Nucleus accumbens (tissue), 56 donors: ENCODE measurements at regions not wholly inside any gene's neighbourhood (a gene's known extent, or its start where the extent isn't known, plus 50 kb on each side); places are given as distances from the start of the nearest gene placed in this dataset.

Source experiments
- DNase-seq, 56 donors: peaks; one replicate each; lab custom pipeline; 2025; lab: John Stamatoyannopoulos, UW

DNA sequence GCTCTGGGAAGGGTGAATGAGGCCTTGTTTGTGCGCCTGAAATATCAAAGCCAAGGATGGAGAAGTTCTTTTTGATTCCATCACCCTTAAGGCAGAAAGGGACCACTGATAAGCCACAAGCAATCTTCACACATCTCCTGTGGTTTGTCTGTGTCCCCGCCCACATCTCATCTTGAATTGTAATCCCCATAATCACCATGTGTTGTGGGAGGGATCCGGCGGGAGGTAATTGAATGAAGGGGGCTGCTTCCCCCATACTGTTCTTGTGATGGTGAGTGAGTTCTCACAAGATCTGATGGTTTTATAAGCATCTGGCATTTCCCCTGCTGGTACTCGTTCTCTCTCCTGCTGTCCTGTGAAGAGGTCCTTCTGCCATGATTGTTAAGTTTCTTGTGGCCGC, 329.6 kb upstream of the RGMA start:
- DNase-seq = no peak

DNA sequence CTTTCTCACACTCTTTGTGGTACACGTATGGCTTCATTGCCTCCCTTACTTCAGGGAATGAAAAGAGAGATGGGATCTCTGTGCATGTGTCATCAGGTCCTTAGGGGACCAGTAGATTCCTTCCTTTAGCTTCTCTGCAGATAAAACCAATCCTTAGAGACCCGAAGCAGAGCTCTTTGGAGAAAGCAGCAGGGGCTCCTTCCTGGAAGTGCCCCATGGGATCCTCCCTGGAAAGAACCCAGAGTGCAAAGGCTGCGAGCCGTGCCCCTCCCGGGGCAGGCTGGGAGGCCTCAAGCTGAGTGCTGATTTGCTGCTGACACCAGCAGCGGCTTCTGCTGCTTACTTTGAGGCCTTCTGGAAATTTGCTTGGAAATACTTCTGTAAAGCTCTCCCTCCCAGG, 328.6 kb upstream of the RGMA start:
- no peak for DNase-seq

DNA sequence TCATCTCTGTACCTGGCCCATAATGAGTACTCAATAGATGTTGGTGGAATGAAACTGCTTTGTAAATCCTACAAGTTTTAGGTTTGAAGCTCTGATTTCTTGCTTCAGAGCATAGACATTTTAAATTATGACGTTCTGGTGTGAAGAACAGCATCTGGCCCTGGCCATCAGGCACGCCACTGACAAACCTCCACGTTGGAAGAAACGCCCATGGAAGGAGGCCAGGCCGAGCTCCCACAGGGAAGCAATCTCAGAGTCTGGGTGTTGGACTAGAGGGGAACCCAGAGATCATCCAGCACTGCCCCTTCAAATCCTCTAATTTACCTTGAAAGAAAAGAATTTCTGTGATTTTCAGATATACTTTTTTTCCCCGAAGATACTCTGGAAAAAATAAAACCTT, 328.1 kb upstream of the RGMA start:
- no peak for DNase-seq

DNA sequence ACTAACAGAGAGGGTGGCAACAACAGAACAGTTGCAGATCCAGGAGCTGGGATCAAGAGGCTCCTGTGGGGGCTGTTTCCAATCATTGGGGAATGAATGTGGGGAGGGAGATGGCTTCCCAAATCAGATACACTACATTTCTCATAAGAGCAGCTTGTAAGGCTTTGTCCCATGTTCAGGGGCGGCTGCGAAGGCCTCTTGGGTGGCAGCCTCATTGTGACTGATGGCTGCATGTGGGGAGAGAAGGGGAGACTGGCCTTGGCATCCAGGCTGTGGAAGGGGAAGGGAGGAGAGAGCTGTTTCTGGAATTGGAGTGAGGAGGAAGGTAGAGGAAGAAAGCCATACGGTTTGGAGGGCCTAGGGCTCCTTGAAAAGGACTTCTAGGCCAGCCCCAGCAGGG, 326.6 kb upstream of the RGMA start:
- DNase-seq = no peak

DNA sequence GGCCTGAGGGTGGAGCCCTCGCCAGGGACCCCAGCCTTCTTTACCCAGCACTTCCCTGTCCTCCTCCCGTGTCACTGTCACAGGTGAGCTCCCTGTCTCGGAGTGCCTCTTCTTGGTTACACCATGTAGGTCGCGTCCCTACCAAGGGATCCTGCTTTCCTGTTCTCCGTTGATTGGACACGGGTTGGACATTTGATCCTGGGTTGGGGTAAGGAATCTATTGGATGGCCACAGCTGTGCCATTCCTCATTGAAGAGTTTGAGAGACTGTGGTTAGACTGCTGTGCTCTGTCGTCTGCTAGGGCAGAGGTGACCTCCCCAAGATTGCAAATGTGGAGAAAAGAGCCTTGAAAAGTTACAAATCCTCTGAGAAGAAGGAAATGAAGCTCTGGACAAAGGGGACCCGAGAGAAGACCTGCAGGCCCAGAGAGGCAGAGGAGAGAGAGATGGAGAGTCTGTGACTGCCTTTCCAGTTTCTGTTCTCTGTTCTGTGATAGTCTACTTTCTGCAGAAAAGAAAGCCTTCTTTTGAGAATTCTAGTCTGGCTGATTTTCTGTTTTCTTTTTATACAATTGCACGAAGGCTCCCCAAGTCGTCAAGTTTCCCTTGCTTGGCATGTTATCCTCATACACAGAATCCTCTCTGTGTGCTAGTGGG, 325.7 kb upstream of the RGMA start:
- DNase-seq = no peak

DNA sequence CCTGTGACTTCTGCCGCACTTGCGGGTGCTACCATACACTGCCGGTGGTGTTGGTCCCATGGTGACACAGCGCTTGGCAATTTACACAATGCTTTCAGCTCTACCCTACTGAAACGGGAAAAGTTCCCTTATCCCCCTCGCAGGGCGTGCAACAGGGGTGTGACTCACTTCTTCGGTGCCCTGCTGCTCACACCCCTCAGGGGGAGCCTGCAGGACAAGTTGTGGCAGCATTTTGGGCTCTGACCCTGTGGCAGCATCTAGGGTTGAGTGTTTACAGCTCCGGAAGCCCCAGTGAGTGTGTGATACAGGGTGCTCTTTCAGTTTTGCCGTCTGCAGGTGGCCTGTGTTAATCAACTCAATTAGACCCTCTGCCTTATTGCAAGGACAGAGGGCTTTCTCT, 324.7 kb upstream of the RGMA start:
- DNase-seq = no peak

DNA sequence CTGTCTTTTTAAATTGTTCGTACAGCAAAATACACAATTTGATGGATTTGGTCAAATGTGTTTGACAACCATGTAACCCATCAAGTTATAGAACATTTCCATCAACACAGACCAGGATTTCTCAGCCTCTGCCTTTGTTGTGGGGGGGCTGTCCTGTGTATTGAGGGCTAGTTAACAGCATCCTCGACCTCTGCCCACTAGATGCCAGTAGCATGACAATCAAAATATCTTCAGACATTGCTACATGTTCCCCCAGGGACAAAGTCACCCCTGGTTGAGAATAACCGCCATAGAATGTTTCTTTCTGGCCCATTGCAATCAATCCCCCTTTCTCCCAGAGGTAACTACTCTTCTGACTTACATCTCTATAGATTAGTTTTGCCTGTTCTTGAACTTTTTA, 310.1 kb upstream of the RGMA start:
- no peak for DNase-seq

DNA sequence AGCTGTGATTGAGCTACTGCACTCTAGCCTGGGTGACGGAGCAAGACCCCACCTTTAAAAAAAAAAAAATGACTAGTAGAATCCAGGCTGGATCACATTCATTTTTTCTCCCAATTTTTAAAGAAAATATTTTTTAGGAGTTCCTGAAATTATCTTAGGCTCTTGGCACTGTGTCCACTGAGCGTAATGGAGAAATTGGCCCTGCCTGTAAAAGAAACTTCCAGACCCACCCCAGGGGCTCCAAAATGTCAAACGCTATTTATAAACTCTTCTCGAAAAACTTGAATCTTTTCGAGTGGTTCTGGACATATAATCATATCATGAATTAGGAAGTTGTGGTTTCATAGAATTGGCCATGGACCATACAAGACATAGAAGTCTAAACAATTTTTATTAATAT, 300.2 kb upstream of the RGMA start:
- DNase-seq = no peak

DNA sequence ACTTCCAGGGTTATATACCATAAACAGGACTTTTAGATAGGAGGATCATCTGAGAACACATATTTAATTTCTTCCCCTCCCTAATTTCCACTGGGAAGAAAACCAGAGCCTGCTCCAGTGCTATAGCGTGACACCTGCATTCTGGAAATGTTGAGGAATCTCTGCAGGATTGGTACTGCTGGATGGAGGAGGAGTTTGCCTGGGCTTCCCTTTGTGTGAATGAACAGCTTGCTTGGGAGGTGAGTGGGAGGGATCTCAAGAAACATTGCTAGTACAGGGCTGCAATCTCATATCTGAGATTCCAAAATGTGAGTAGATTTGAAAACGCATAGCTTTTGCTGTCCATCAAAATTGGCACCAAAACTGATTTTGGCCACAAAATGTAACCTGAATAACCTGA, 295.9 kb upstream of the RGMA start:
- peak in 10 of 56 donors; percentile 1 to 35 (median 8) for DNase-seq

DNA sequence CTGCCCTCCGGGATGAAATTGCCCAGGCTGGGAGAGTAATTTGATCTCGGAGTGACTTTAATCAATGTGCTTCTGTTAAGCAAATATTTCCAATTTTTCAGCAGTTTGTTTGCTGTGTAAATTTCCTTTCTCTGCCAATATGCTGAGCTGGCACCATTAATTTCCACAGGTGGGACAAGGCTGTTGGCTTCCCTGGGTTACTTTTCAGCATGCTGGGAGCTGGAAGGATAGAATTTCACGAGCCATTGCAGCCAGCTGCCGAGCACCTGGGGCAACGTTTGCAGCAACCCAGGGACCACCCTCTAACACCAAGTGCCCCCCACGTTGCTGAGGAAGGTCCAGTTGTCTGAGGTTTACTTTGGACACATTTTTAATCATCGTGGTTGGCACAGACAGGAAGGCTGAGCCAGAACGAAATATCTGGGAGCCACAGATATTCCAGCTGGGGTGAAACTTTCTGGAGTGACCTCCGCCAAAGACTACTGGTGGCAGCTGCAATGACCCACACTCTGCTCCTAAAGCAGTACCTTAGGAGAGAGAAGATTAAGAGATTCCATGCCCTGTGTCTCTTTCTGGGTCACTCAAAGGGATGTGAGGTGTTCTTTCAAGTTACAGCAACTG, 293.3 kb upstream of the RGMA start:
- DNase-seq = no peak

DNA sequence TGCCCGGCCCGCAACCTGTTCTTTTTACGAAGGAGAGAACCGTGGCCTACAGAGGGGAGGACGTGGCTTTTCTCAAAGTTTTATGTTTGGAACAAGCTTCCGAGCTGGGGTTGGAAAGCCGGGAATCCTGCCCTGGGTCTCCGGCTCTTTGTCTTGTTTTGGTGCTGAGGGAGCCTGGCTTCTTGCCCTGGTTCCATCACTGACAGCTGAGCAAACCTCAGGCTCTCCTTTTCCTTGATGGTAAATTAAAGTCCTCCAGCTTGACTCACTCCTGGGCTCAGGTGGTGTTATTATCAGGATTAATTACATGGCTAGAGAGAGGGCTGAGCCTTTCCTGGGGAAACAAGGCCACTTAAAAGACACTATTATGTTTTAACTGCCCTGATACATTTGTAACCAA, 289.5 kb upstream of the RGMA start:
- DNase-seq = peak in 3 of 56 donors; percentile 4 to 12 (median 7)

DNA sequence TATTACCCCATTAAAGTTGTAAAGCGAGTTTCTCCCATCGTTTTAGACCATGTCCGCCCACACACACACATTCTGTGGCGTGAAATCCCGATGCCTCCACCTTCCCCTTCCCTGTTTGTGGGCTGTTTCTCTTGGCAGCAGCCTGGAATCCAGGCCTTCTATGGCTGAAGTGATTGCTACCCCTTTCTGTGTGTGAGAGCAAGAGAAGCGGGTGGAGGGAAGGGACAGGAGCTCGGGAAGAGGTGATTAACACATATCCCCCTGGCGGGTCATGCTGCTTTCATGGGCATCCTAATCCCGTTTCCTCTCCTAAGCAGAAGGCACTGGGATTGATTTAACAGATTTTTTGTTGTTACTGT, 283.8 kb upstream of the RGMA start:
- DNase-seq = no peak

DNA sequence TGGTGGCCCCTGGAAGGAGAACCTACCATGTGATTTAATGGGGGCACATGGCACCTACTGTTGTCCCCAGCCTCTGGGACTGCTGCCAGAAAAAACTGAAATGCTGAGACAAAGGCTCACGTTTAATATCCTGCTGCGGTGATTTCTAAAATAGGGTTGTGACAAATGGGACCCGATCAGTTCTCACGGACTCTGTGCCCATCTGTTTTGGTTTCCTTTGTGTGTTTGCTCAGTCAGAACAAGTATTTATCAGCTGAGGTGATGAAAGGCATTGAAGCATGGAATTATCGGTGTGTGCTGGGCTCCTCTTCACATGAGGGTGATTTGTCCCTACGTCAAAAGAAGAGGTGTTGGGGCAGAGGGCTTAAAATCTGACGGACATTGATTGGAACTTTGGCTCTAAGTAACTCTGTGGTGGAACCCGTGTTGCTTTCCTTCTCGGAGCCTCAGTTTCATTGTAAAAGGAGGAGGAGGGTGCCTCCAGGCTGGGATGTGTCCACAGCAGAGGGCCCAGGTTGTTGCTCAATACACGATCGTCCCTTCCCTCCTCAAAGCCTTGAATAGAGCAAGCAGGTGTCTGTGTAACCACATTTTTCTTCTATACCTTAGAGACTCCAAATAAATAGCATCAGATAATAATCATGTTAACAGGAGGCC, 283.3 kb upstream of the RGMA start:
- no peak for DNase-seq

DNA sequence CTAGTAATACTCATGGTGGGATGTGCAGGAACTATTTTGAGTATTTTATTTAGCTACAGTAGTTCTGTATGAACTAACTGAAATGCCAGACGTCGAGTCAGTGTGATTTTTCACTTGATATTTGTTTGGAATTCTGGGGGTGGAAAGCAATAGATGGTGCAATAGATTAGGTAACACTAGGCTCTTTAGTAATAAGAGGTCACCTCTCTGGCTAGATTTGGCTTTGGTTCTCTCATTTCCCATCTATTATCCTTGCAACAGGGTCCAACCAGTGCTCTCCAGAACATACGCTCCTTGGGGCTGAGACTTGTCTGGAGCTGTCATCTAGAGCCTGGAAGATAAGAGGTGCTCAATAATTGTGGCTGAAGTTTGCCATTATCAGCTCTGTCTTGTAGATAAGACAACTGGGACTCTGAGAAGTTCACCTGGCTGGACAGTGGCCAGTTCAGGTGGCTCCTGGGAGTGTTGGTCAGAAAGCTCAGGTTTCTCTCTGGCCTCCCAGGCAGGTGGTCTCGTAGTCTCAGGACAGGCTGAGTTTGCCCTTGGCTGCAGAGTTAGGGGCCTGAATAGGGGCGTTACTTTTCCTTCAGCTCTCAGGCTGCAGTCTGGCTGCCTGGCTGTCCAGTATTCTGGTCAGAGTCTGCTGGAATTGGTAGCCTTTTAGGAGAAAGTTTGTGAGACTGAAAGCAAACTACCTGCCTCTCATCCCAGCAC, 277.5 kb upstream of the RGMA start:
- no peak for DNase-seq

DNA sequence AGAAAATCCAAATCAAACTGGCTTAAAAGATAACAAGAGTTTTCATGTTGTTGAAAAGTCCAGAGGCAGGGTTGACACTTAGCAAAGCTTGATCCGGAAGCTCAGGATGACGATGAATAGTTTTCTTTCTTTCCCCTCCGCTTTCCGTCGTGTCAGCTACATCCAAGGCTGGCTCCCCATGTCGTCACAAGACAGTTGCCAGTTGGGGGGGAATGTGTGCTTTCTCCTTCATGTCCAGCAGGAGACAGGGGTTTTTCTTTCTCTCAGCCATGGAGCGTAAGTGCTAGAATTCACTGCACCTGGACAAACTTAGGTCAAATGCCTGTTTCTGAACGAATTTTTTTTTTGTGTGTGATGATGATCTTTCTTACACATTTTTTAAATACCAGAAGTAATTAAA, 273.8 kb upstream of the RGMA start:
- DNase-seq = no peak

DNA sequence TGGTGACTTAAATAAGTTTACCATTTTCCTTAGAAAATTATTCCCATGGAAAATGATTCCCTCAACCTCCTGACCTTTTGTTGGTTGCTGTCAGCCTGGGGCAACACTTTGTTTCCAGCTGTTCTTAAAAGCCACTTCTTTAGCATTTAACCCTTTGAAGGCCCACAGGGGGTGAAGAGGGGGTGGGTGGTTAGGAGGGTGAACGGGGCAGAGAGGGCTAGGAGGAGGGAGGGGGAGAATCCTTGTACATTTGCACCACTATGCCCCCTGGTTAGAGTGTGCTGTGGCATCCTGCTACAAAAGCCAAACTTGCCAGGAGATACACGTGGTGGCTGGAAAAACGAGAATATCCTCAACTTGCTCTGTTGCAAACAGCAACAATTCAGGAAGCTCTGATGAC, 273.2 kb upstream of the RGMA start:
- DNase-seq = no peak

DNA sequence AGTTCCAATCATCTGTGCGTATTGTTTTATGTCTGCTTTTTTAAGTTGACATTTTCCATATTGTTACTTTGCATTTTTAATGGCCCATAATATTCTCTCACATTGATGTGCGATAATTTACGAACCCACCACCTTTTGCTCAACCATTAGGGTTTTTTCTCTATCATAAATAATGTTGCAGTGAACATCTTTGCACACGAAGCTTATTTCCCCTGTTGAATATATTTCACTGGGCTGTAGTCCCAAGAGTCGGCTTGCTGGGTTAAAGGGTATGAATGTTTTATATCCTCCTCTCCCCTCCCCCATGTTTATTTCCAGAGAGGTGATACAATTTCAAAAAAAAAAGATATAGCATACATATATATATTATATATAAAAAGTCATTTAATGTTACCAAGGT, 272.7 kb upstream of the RGMA start:
- no peak for DNase-seq

DNA sequence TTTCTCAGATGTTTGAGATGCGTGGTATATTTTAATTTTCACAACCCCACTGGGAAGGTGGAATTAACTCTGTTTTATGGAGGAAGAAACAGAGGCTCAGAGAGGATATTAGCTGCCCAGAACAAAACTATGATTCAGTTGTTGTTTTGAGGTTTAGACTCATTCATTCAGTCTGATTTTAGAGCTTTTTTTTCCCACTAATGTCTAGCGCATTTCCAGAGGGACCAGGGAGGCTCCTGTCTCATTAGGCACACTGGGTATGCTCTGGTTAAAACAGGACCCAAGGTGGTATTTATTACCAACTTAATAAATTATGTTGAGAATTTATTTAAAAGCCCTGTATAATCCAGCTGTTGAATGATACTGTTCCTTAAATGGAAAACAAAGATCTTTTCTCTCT, 272.0 kb upstream of the RGMA start:
- no peak for DNase-seq

DNA sequence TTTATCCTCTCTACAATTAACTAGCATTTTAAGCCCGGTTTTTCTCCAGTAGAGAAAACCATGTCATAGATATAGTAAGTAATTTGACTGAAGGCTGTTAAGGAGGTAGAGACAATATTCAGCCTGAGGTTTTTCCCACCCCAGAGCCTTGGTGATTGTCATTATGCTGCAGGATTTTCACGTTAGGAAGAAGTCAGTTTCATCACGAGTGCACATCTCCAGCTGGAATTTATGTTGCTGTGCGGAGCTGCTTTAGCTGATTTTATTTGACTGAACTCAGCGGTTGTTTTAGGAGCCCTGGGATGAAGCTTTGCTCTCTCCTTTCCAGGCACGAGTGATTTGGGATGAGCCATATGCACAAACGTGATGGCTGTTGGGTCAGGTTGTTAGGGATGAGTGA, 271.3 kb upstream of the RGMA start:
- no peak for DNase-seq

DNA sequence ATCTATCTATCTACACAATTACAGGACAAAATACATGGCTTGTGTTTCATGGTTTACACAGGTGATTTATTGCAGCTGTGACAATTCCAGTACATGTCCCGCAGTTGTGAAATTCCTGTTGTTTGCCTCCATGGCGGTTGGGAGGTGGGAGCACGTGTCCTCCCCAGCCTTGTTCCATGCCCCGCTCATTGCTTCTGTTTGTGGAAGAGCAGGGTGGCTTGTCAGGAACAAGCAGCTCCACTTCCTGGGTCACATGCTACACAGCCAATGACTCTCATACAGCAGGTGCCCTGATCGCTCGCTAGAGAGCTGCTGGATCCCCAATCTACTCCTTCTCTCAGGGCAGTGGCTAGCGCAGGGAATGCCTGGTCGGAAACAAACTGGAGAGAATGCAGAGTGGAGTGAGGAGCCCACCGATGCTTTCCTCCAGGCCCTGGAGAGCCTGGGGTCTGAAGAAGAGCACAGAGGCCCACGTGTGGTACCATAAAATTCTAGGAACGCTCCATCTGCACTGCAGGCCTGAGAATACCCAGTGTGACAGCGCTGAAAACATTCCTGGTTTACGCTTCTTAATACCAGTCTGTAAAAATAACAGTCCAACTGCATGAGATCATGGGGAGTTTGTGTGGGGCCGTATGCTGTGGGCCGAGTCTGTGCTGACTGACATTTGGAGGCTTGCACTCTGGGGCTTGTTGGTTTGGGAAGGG, 270.6 kb upstream of the RGMA start:
- DNase-seq = no peak

DNA sequence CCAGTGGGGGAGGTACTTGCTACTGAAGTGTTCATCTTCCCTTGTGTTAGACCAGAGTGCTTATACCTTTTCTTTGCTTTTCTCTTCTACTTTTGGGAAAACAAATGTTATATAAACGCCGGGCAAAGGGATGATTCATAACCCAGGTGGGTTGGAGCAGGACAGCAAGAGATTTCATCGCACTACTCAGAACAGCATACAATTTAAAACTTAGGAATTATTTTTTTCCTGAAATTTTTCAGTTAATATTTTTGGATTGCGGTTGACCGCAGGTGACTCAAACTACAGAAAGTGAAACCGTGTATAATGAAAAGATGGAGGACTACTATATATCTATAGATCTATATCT, 270.0 kb upstream of the RGMA start:
- no peak for DNase-seq
